Fibroblast of lung (primary cell): ENCODE measurements at regions not wholly inside any gene's neighbourhood (a gene's known extent, or its start where the extent isn't known, plus 50 kb on each side); places are given as distances from the start of the nearest gene placed in this dataset.

Experiments used
- EZH2 ChIP-seq: IDR thresholded peaks from 2 replicates; pipeline ENCODE4 v1.5.1; 2012; ENCODE audit warnings: low read length, control low read depth, mild to moderate bottlenecking; ENCODE audit errors: missing control alignments
- TF ChIP-seq, protein P1 (sequence below), 2 donors: IDR thresholded peaks in 1 of 2; conservative IDR thresholded peaks in 1 of 2; 1 replicate in 1 of 2; 2 replicates in 1 of 2; pipeline ENCODE4 v1.5.1; 2011 to 2012; ENCODE audit warnings: low read length in 2 of 2, control low read depth in 1 of 2, inconsistent platforms in 1 of 2, low read depth in 1 of 2, mild to moderate bottlenecking in 1 of 2

DNA sequence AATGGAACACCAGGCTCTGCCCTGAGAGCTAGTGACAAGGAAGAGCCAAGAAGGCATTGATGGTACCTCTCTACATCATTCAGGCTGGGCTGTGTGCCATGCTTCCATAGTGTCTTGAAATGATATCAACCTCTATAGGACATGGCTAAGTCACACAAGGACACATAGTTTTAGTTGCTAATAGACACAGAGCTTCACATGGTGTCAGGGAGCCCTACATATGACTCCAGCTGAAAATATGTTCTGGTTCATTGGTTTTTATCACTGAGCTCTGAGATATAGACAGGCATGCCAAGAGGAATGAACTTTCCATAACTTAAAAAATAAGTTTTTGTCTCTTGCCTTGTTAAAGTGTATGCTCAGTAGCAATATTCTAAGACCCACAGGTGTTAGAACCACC, 72.1 kb upstream of the PRKG2 start:
- TF ChIP-seq, protein P1, sequence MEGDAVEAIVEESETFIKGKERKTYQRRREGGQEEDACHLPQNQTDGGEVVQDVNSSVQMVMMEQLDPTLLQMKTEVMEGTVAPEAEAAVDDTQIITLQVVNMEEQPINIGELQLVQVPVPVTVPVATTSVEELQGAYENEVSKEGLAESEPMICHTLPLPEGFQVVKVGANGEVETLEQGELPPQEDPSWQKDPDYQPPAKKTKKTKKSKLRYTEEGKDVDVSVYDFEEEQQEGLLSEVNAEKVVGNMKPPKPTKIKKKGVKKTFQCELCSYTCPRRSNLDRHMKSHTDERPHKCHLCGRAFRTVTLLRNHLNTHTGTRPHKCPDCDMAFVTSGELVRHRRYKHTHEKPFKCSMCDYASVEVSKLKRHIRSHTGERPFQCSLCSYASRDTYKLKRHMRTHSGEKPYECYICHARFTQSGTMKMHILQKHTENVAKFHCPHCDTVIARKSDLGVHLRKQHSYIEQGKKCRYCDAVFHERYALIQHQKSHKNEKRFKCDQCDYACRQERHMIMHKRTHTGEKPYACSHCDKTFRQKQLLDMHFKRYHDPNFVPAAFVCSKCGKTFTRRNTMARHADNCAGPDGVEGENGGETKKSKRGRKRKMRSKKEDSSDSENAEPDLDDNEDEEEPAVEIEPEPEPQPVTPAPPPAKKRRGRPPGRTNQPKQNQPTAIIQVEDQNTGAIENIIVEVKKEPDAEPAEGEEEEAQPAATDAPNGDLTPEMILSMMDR (conservative IDR thresholded peaks at IDR 0.05 in 1 of 2, IDR thresholded peaks at IDR 0.05 in 1 of 2; ENCODE audit: low read depth in 1 of 2, low read length in 2 of 2): no peak
- no peak for TF ChIP-seq EZH2
